ENCODE measurements at regions not wholly inside any gene's neighbourhood (a gene's known extent, or its start where the extent isn't known, plus 50 kb on each side); places are given as distances from the start of the nearest gene placed in this dataset.

DNA sequence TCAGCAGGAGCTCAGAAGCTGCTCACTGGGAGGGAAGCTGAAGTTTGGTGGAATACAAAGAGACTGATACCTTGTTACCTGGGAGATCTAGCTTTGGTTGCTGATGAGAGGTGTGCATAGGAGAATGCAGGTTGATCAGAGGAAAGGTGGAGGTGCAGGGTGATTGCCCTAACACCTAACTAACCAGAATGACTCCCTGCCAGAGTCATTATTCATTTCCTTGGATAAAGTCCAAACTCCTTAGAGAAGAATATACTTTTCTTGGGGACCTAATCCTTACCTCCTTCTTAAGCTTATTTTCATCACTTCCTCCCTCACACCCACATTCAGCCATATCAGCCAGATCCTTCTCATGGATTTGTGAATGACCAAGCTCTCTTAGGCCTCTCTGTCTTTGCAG lies 814.2 kb upstream of the TENM4 start:
- Mint-ChIP-seq H3K9me3 (peaks cover 10 to 18% (median 13%) of the 10 kb centered on the region in 3 donors), H3K27me3 (no peaks in the 10 kb centered on the region), H3K4me3 (no peak overlapping the region), H3K4me1 (no peaks in the 10 kb centered on the region), H3K36me3 (no peaks in the 10 kb centered on the region), H3K27ac (no peak overlapping the region)
- no peak for ATAC-seq (replicated peaks in 1 of 4)
- Histone ChIP-seq H3K36me3 (ENCODE audit: control insufficient read depth in 2 of 2, extremely low read depth in 1 of 2, insufficient read depth in 1 of 2, low read length in 1 of 2) (no peaks in the 10 kb centered on the region), H3K9me3 (no peaks in the 10 kb centered on the region), H3K27me3 (replicated peaks in 1 of 2; ENCODE audit: control insufficient read depth in 2 of 2, extremely low read depth in 1 of 2, insufficient read depth in 2 of 2, low read length in 1 of 2) (no peaks in the 10 kb centered on the region), H3K4me3 (ENCODE audit: control insufficient read depth in 1 of 2, extremely low read depth in 1 of 2, low read length in 1 of 2) (no peak overlapping the region), H3K27ac (ENCODE audit: low read length) (no peak overlapping the region), H3K4me1 (ENCODE audit: control insufficient read depth in 1 of 2, extremely low read depth in 1 of 2, insufficient read depth in 2 of 2, low read length in 2 of 2) (no peaks in the 10 kb centered on the region)
- no peak for DNase-seq
- ChIA-PET POLR2A (no interaction called here), CTCF (no interaction called here)

DNA sequence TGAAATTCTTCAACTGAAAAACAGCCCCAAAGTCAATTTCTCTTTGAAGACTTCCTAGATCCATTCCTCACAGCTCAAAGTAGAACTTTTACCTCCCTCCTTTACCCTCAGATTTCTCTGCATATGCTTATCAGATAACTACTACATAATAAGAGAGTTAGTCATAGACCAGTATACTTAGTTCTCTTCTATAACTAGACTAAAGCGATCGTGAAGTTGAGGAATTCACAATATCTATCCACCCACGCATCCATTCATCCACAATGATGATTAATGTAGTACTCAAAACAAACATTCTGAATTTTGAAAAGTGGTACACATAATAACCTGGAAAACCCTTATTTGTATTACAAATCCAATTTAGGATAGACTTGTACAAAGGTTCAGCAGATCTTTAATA lies 800.9 kb upstream of the TENM4 start:
- Mint-ChIP-seq H3K4me1 (no peaks in the 10 kb centered on the region), H3K27ac (no peak overlapping the region), H3K27me3 (no peaks in the 10 kb centered on the region), H3K9me3 (peaks cover 35 to 49% (median 37%) of the 10 kb centered on the region in 3 donors), H3K4me3 (no peak overlapping the region), H3K36me3 (no peaks in the 10 kb centered on the region)
- H3K36me3 ChIP-seq (ENCODE audit: control insufficient read depth in 2 of 2, extremely low read depth in 1 of 2, insufficient read depth in 1 of 2, low read length in 1 of 2) = no peaks in the 10 kb centered on the region
- ATAC-seq (replicated peaks in 1 of 4) (no peak), DNase-seq (no peak)
- H3K4me3 ChIP-seq (ENCODE audit: control insufficient read depth in 1 of 2, extremely low read depth in 1 of 2, low read length in 1 of 2) = no peak overlapping the region
- H3K4me1 ChIP-seq (ENCODE audit: control insufficient read depth in 1 of 2, extremely low read depth in 1 of 2, insufficient read depth in 2 of 2, low read length in 2 of 2) = no peaks in the 10 kb centered on the region
- H3K9me3 ChIP-seq = no peaks in the 10 kb centered on the region
- H3K27ac ChIP-seq (ENCODE audit: low read length) = no peak overlapping the region
- ChIA-PET POLR2A (no interaction called here), CTCF (no interaction called here)
- WGBS (ENCODE audit: insufficient coverage) = no CpG with 5 or more reads among the region's 3 CpGs
- H3K27me3 ChIP-seq (replicated peaks in 1 of 2; ENCODE audit: control insufficient read depth in 2 of 2, extremely low read depth in 1 of 2, insufficient read depth in 2 of 2, low read length in 1 of 2) = no peaks in the 10 kb centered on the region

DNA sequence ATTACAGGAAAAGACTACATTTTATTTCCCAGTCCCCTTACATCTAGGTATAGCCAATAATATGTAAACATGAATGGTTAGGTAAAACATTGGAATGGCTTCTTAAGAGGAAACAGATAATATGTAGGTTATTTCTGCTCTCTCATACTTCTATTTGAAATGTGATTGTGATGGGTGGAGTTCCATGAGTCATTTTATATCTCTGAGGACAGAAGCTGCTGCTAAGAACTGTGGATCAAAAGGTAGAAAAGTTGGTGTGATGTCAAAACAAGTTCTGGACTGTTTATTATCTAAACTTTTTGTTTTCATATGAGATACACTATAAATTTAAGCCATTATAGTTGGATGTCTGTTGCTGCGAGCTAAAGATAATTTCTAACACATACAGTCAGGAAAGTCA lies 799.4 kb upstream of the TENM4 start:
- no CpG with 5 or more reads among the region's 1 CpG for whole genome bisulfite sequencing (ENCODE audit: insufficient coverage)
- H3K36me3 Mint-ChIP-seq = no peaks in the 10 kb centered on the region
- Histone ChIP-seq H3K36me3 (ENCODE audit: control insufficient read depth in 2 of 2, extremely low read depth in 1 of 2, insufficient read depth in 1 of 2, low read length in 1 of 2) (no peaks in the 10 kb centered on the region), H3K9me3 (no peaks in the 10 kb centered on the region), H3K27me3 (replicated peaks in 1 of 2; ENCODE audit: control insufficient read depth in 2 of 2, extremely low read depth in 1 of 2, insufficient read depth in 2 of 2, low read length in 1 of 2) (no peaks in the 10 kb centered on the region), H3K4me1 (ENCODE audit: control insufficient read depth in 1 of 2, extremely low read depth in 1 of 2, insufficient read depth in 2 of 2, low read length in 2 of 2) (no peaks in the 10 kb centered on the region), H3K27ac (ENCODE audit: low read length) (no peak overlapping the region), H3K4me3 (ENCODE audit: control insufficient read depth in 1 of 2, extremely low read depth in 1 of 2, low read length in 1 of 2) (no peak overlapping the region)
- H3K4me3 Mint-ChIP-seq = no peak overlapping the region
- no peak overlapping the region for H3K27ac Mint-ChIP-seq
- H3K4me1 Mint-ChIP-seq = no peaks in the 10 kb centered on the region
- peaks cover 30 to 45% (median 39%) of the 10 kb centered on the region in 3 donors for H3K9me3 Mint-ChIP-seq
- H3K27me3 Mint-ChIP-seq = no peaks in the 10 kb centered on the region
- POLR2A ChIA-PET = no interaction called here
- ATAC-seq (replicated peaks in 1 of 4) = no peak
- CTCF ChIA-PET = no interaction called here
- no peak for DNase-seq

DNA sequence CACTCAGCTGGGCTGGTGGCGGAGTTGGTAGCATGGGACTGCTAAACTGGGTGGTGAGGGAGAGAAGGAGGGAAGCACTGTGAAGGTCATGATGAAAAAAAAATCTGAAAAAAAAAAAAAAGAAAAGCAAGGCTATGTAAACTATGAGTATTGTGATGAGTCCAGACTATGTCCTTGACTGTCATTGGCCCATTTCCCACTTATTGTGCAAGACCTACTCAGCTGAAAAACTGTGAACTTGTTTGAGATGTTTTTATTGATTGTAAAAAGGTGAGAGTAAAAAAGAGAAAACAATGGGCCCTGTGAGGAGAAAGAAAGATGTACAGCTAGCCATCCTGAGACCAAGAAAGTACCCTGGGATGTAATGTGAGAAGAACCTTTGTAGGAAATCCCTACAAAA lies 798.4 kb upstream of the TENM4 start:
- Histone ChIP-seq H3K27me3 (replicated peaks in 1 of 2; ENCODE audit: control insufficient read depth in 2 of 2, extremely low read depth in 1 of 2, insufficient read depth in 2 of 2, low read length in 1 of 2) (no peaks in the 10 kb centered on the region), H3K36me3 (ENCODE audit: control insufficient read depth in 2 of 2, extremely low read depth in 1 of 2, insufficient read depth in 1 of 2, low read length in 1 of 2) (no peaks in the 10 kb centered on the region), H3K9me3 (peaks cover 2% of the 10 kb centered on the region), H3K4me3 (ENCODE audit: control insufficient read depth in 1 of 2, extremely low read depth in 1 of 2, low read length in 1 of 2) (no peak overlapping the region), H3K27ac (ENCODE audit: low read length) (no peak overlapping the region), H3K4me1 (ENCODE audit: control insufficient read depth in 1 of 2, extremely low read depth in 1 of 2, insufficient read depth in 2 of 2, low read length in 2 of 2) (no peaks in the 10 kb centered on the region)
- no peaks in the 10 kb centered on the region for H3K36me3 Mint-ChIP-seq
- DNase-seq (no peak), ATAC-seq (replicated peaks in 1 of 4) (no peak)
- H3K27ac Mint-ChIP-seq = no peak overlapping the region
- ChIA-PET CTCF (no interaction called here), POLR2A (no interaction called here)
- H3K27me3 Mint-ChIP-seq = no peaks in the 10 kb centered on the region
- 86% methylated on average over 1 of the region's 1 CpG for WGBS (ENCODE audit: insufficient coverage)
- H3K9me3 Mint-ChIP-seq = peaks cover 37 to 50% (median 44%) of the 10 kb centered on the region in 3 donors
- H3K4me1 Mint-ChIP-seq = no peaks in the 10 kb centered on the region
- H3K4me3 Mint-ChIP-seq = no peak overlapping the region

DNA sequence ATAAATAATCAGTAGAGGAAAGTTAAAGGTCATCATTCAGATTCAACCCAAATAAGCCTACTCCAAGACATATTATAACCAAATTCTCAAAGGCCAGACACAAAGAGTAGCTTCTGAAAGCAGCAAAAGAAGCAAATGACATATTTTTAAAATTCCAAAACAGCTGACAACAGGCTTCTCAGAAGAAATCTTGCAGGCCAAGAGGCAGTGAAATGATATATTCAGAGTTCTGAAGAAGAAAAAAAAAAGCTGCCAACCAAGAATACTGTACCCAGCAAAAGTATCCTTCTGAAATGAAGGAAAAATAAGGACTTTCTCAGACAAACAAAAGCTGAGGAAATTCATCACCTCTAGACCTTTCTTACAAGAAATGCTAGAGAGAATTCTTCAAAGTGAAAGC lies 787.1 kb upstream of the TENM4 start:
- no peaks in the 10 kb centered on the region for H3K4me1 ChIP-seq (ENCODE audit: control insufficient read depth in 1 of 2, extremely low read depth in 1 of 2, insufficient read depth in 2 of 2, low read length in 2 of 2)
- no peak overlapping the region for H3K4me3 ChIP-seq (ENCODE audit: control insufficient read depth in 1 of 2, extremely low read depth in 1 of 2, low read length in 1 of 2)
- ChIA-PET CTCF (no interaction called here), POLR2A (no interaction called here)
- DNase-seq (no peak), ATAC-seq (replicated peaks in 1 of 4) (no peak)
- H3K9me3 Mint-ChIP-seq = peaks cover 14 to 40% (median 28%) of the 10 kb centered on the region in 3 donors
- H3K27ac ChIP-seq (ENCODE audit: low read length) = no peak overlapping the region
- H3K4me3 Mint-ChIP-seq = no peak overlapping the region
- no peaks in the 10 kb centered on the region for H3K4me1 Mint-ChIP-seq
- H3K36me3 Mint-ChIP-seq = no peaks in the 10 kb centered on the region
- no peaks in the 10 kb centered on the region for H3K27me3 ChIP-seq (replicated peaks in 1 of 2; ENCODE audit: control insufficient read depth in 2 of 2, extremely low read depth in 1 of 2, insufficient read depth in 2 of 2, low read length in 1 of 2)
- no peaks in the 10 kb centered on the region for H3K27me3 Mint-ChIP-seq
- no peaks in the 10 kb centered on the region for H3K36me3 ChIP-seq (ENCODE audit: control insufficient read depth in 2 of 2, extremely low read depth in 1 of 2, insufficient read depth in 1 of 2, low read length in 1 of 2)
- no peaks in the 10 kb centered on the region for H3K9me3 ChIP-seq
- H3K27ac Mint-ChIP-seq = no peak overlapping the region

DNA sequence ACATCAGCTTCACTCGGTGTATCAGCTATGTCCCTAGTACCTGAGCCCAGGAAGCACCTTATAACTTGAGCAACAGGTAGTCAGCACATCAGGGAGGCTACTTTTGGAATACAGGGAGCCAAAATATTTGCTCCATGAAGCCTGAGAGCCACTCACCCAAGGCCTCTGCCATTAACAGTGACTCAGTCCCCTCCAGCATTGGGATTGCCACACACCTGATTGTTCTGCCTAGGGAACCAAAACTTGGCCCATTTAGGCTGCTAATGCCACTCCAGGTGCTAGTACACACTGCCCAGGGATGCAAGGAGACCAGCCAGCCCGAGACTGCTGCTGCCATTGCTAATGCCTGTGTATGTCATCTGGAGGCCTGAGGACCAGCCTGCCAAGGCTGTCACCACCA lies 773.6 kb upstream of the TENM4 start:
- H3K4me1 ChIP-seq (ENCODE audit: control insufficient read depth in 1 of 2, extremely low read depth in 1 of 2, insufficient read depth in 2 of 2, low read length in 2 of 2) = no peaks in the 10 kb centered on the region
- H3K4me3 ChIP-seq (ENCODE audit: control insufficient read depth in 1 of 2, extremely low read depth in 1 of 2, low read length in 1 of 2) = no peak overlapping the region
- no peaks in the 10 kb centered on the region for H3K9me3 ChIP-seq
- DNase-seq = no peak
- CTCF ChIA-PET = no interaction called here
- Mint-ChIP-seq H3K36me3 (no peaks in the 10 kb centered on the region), H3K9me3 (peaks cover 9 to 26% (median 11%) of the 10 kb centered on the region in 3 donors), H3K27me3 (no peaks in the 10 kb centered on the region), H3K27ac (no peak overlapping the region), H3K4me3 (no peak overlapping the region), H3K4me1 (no peaks in the 10 kb centered on the region)
- 0% methylated on average over 1 of the region's 2 CpGs for WGBS (ENCODE audit: insufficient coverage)
- H3K27ac ChIP-seq (ENCODE audit: low read length) = no peak overlapping the region
- no peaks in the 10 kb centered on the region for H3K27me3 ChIP-seq (replicated peaks in 1 of 2; ENCODE audit: control insufficient read depth in 2 of 2, extremely low read depth in 1 of 2, insufficient read depth in 2 of 2, low read length in 1 of 2)
- POLR2A ChIA-PET = no interaction called here
- H3K36me3 ChIP-seq (ENCODE audit: control insufficient read depth in 2 of 2, extremely low read depth in 1 of 2, insufficient read depth in 1 of 2, low read length in 1 of 2) = no peaks in the 10 kb centered on the region
- no peak for ATAC-seq (replicated peaks in 1 of 4)

DNA sequence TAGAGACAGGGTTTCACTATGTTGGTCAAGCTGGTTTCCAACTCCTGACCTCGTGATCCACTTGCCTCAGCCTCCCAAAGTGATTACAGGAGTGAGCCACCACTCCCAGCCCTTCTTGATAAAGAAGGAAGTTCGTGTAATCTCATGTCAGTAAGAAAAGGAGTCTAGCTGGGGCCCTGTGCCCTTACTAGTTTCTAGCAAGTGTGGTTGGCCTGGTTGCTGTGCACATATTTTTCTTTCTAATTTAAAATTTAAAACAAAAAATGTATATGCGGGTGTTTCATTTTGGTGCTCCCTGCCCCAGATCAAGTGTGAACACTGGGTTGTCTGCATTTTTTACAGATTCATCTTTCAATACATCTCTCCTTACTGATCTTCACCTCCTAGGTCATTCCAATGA lies 770.8 kb upstream of the TENM4 start:
- Mint-ChIP-seq H3K27ac (no peak overlapping the region), H3K9me3 (peaks cover 13 to 21% (median 17%) of the 10 kb centered on the region in 3 donors), H3K36me3 (no peaks in the 10 kb centered on the region), H3K27me3 (no peaks in the 10 kb centered on the region), H3K4me3 (no peak overlapping the region), H3K4me1 (no peaks in the 10 kb centered on the region)
- POLR2A ChIA-PET = no interaction called here
- no peaks in the 10 kb centered on the region for H3K9me3 ChIP-seq
- ATAC-seq (replicated peaks in 1 of 4) = no peak
- 100% methylated on average over 1 of the region's 3 CpGs for WGBS (ENCODE audit: insufficient coverage)
- H3K27me3 ChIP-seq (replicated peaks in 1 of 2; ENCODE audit: control insufficient read depth in 2 of 2, extremely low read depth in 1 of 2, insufficient read depth in 2 of 2, low read length in 1 of 2) = no peaks in the 10 kb centered on the region
- no peak overlapping the region for H3K27ac ChIP-seq (ENCODE audit: low read length)
- DNase-seq = no peak
- no peak overlapping the region for H3K4me3 ChIP-seq (ENCODE audit: control insufficient read depth in 1 of 2, extremely low read depth in 1 of 2, low read length in 1 of 2)
- no peaks in the 10 kb centered on the region for H3K4me1 ChIP-seq (ENCODE audit: control insufficient read depth in 1 of 2, extremely low read depth in 1 of 2, insufficient read depth in 2 of 2, low read length in 2 of 2)
- CTCF ChIA-PET = no interaction called here
- no peaks in the 10 kb centered on the region for H3K36me3 ChIP-seq (ENCODE audit: control insufficient read depth in 2 of 2, extremely low read depth in 1 of 2, insufficient read depth in 1 of 2, low read length in 1 of 2)
